ENCODE measurements at regions not wholly inside any gene's neighbourhood (a gene's known extent, or its start where the extent isn't known, plus 50 kb on each side); places are given as distances from the start of the nearest gene placed in this dataset.

- dilution Hi-C loops (cut with HindIII; ENCODE audit: low sequenced_read_pairs, unreplicated experiment) (no loop called here), intact Hi-C loops (cut with micrococcal nuclease) (no loop called here), in situ Hi-C loops (cut with MboI; ENCODE audit: low sequenced_read_pairs) (no loop called here)
- Histone ChIP-seq H4K8ac (ENCODE audit: low read depth in 2 of 2, low read length in 2 of 2) (no peak overlapping the region), H3K4ac (ENCODE audit: low read depth, low read length) (no peak overlapping the region), H3K14ac (replicated peaks; ENCODE audit: low read depth, low read length) (no peak overlapping the region), H3K56ac (ENCODE audit: extremely low read depth, insufficient read depth, low read length) (no peak overlapping the region), H4K91ac (ENCODE audit: insufficient read depth, low read depth, low read length) (no peak overlapping the region), H3K4me2 (ENCODE audit: low read depth, low read length) (no peak overlapping the region), H2AK5ac (ENCODE audit: low read depth, low read length) (no peak overlapping the region), H2BK5ac (ENCODE audit: low read depth, low read length, poor library complexity, severe bottlenecking) (no peak overlapping the region), H3K9me1 (ENCODE audit: insufficient read depth, low read length) (no peaks in the 10 kb centered on the region), H3K18ac (ENCODE audit: low read depth, low read length) (no peak overlapping the region), H3K27me3 (ENCODE audit: control insufficient read depth, insufficient read depth, low read length) (no peaks in the 10 kb centered on the region), H3K4me1 (ENCODE audit: control insufficient read depth, insufficient read depth, low read length) (no peaks in the 10 kb centered on the region), H3K27ac (ENCODE audit: insufficient read depth, low read length) (no peak overlapping the region), H3K4me3 (ENCODE audit: insufficient read depth, low read depth, low read length) (no peak overlapping the region), H2AK9ac (replicated peaks; ENCODE audit: low read depth, low read length, poor library complexity) (no peak overlapping the region), H3K9me3 (ENCODE audit: control insufficient read depth, insufficient read depth, low read length) (no peaks in the 10 kb centered on the region), H4K20me1 (ENCODE audit: insufficient read depth, low read length) (no peaks in the 10 kb centered on the region), H2BK120ac (ENCODE audit: low read depth, low read length) (no peak overlapping the region), H3K23ac (ENCODE audit: low read depth, low read length) (no peak overlapping the region), H3K36me3 (ENCODE audit: control insufficient read depth, insufficient read depth, low read length) (no peaks in the 10 kb centered on the region), H2BK20ac (ENCODE audit: low read depth, low read length) (no peak overlapping the region), H4K5ac (ENCODE audit: low read depth, low read length) (no peak overlapping the region), H3K9ac (ENCODE audit: low read depth, low read length) (no peak overlapping the region), H3K79me1 (ENCODE audit: low read depth in 1 of 2, low read length in 2 of 2) (no peaks in the 10 kb centered on the region), H2BK15ac (ENCODE audit: low read depth, low read length) (no peak overlapping the region), H2AFZ (replicated peaks; ENCODE audit: low read length, poor library complexity) (no peak overlapping the region)
- no CpG with 5 or more reads among the region's 1 CpG for WGBS, 2 experiments (ENCODE audit: extremely low coverage in 2 of 2, insufficient read length in 1 of 2)
- CTCF ChIA-PET: interaction anchor here (0.6 kb wide), 1 partner anchor 11 kb away, joined by 7 read pairs; no protein-coding TSS in a partner anchor
- ATAC-seq (ENCODE audit: low read depth): no peak
- BruUV-seq (replicated peaks): no TSS peak
- DNase-seq: no peak
- POLR2A ChIA-PET (ENCODE audit: unreplicated experiment): no interaction called here
- no peak for TF ChIP-seq ELK1 (IDR thresholded peaks at IDR 0.05; ENCODE audit: borderline replicate concordance, low read depth, low read length)
- no peak for TF ChIP-seq BHLHE40 (IDR thresholded peaks at IDR 0.05; ENCODE audit: low read depth, low read length)
- no peak for TF ChIP-seq CHD1 (IDR thresholded peaks at IDR 0.05; ENCODE audit: low read depth, low read length)
- TF ChIP-seq FOS (IDR thresholded peaks at IDR 0.05; ENCODE audit: low read depth, low read length): no peak
- no peak for TF ChIP-seq MXI1 (IDR thresholded peaks at IDR 0.05; ENCODE audit: borderline replicate concordance, low read depth, low read length)
- TF ChIP-seq SMC3 (IDR thresholded peaks at IDR 0.05; ENCODE audit: low read depth, low read length): no peak
- TF ChIP-seq NFE2L2 (IDR thresholded peaks at IDR 0.05; ENCODE audit: low read depth, low read length): no peak
- TF ChIP-seq MAZ (IDR thresholded peaks at IDR 0.05; ENCODE audit: borderline replicate concordance, low read depth, low read length): no peak
- TF ChIP-seq RCOR1 (IDR thresholded peaks at IDR 0.05; ENCODE audit: insufficient replicate concordance, low read length): no peak
- TF ChIP-seq, protein P1, sequence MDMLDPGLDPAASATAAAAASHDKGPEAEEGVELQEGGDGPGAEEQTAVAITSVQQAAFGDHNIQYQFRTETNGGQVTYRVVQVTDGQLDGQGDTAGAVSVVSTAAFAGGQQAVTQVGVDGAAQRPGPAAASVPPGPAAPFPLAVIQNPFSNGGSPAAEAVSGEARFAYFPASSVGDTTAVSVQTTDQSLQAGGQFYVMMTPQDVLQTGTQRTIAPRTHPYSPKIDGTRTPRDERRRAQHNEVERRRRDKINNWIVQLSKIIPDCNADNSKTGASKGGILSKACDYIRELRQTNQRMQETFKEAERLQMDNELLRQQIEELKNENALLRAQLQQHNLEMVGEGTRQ (IDR thresholded peaks at IDR 0.05; ENCODE audit: low read depth, low read length): no peak
- no peak for TF ChIP-seq CTCF (conservative IDR thresholded peaks at IDR 0.05; ENCODE audit: low read depth, low read length)
- no peak for TF ChIP-seq RFX5 (IDR thresholded peaks at IDR 0.05; ENCODE audit: low read depth, low read length)
- TF ChIP-seq MAFK (IDR thresholded peaks at IDR 0.05; ENCODE audit: low read depth, low read length): no peak
- TF ChIP-seq CEBPB (IDR thresholded peaks at IDR 0.05; ENCODE audit: low read depth, low read length): no peak
- no peak for TF ChIP-seq POLR2A (IDR thresholded peaks at IDR 0.05; ENCODE audit: low read depth, low read length)
- no peak for TF ChIP-seq RAD21 (IDR thresholded peaks at IDR 0.05; ENCODE audit: low read length)
Measured at GRCh38 chr2:180133736-180134135, 126.6 kb upstream of the CWC22 start.
